Thyroid gland (tissue), 4 donors: ENCODE measurements at regions not wholly inside any gene's neighbourhood (a gene's known extent, or its start where the extent isn't known, plus 50 kb on each side); places are given as distances from the start of the nearest gene placed in this dataset.
"Not testable (repeated sequence)": the region's sequence is repeated elsewhere in the genome, so short reads cannot be mapped to it uniquely, and the experiment has no call there.

Experiments
- DNase-seq, 2 donors: peaks; one replicate each; pipeline ENCODE4 v3.0.0-alpha.2; 2019
- H3K27ac ChIP-seq, 3 donors: fragments of 200-600 bp; sonication (generic); 1 replicate in 2 of 3; 2 replicates in 1 of 3; pipeline ENCODE4 v1.5.1; 2016 to 2019; ENCODE audit warnings: mild to moderate bottlenecking in 1 of 3, moderate library complexity in 1 of 3
- H3K27me3 ChIP-seq: fragments of 200-600 bp; sonication (generic); one replicate; pipeline ENCODE4 v1.5.1; 2019
- H3K36me3 ChIP-seq, 2 donors: fragments of 200-600 bp; sonication (generic); one replicate each; pipeline ENCODE4 v1.5.1; 2016 to 2019
- H3K4me1 ChIP-seq, 2 donors: fragments of 200-600 bp; sonication (generic); one replicate each; pipeline ENCODE4 v1.5.1; 2017 to 2019
- H3K4me3 ChIP-seq, 3 donors: fragments of 200-600 bp; sonication (generic); replicated peaks in 1 of 3; 1 replicate in 2 of 3; 2 replicates in 1 of 3; pipeline ENCODE4 v1.5.1; 2016; ENCODE audit warnings: mild to moderate bottlenecking in 1 of 3
- H3K9me3 ChIP-seq: fragments of 200-600 bp; sonication (generic); one replicate; pipeline ENCODE4 v1.5.1; 2017
- CTCF ChIP-seq, 6 experiments: fragments of 200-600 bp in 3 of 6; fragments of 450-650 bp in 3 of 6; sonication (generic) in 3 of 6; IDR thresholded peaks; one replicate each; pipeline ENCODE4 v1.5.1; 2016 to 2019; ENCODE audit warnings: antibody characterized with exemption in 6 of 6, mild to moderate bottlenecking in 2 of 6, inconsistent platforms in 1 of 6, moderate library complexity in 1 of 6
- POLR2A ChIP-seq, 2 donors: fragments of 450-650 bp; IDR thresholded peaks; one replicate each; pipeline ENCODE4 v1.6.1; 2017; ENCODE audit warnings: antibody characterized with exemption in 2 of 2, mild to moderate bottlenecking in 2 of 2, moderate library complexity in 1 of 2
- WGBS, 2 donors: methylation state at CpG; one replicate each; pipeline ENCODE4 v1.1.5; 2017; 5-methylcytosine and 5-hydroxymethylcytosine counted together
- intact Hi-C: fragments of 100-400 bp; cut with DNase I; formaldehyde crosslinking; loops from one replicate; pipeline ENCODE4 v1.15.1; 2023

- H3K4me1 ChIP-seq = no peaks in the 10 kb centered on the region
- H3K36me3 ChIP-seq = no peaks in the 10 kb centered on the region
- 84 to 93% methylated on average over 3 of the region's 3 CpGs for WGBS, 2 donors
- no peak overlapping the region for H3K4me3 ChIP-seq
- no peak for DNase-seq
- intact Hi-C loops = no loop called here
- no peaks in the 10 kb centered on the region for H3K27me3 ChIP-seq
- H3K27ac ChIP-seq = no peak overlapping the region
- TF ChIP-seq POLR2A (IDR thresholded peaks at IDR 0.05) = no peak
- TF ChIP-seq CTCF (IDR thresholded peaks at IDR 0.05) = no peak
- H3K9me3 ChIP-seq = no peaks in the 10 kb centered on the region
Observed at GRCh38 chr2:122706757-122707223, 951.3 kb downstream of the TSN start.

- H3K9me3 ChIP-seq = no peaks in the 10 kb centered on the region
- no peaks in the 10 kb centered on the region for H3K27me3 ChIP-seq
- H3K36me3 ChIP-seq = no peaks in the 10 kb centered on the region
- WGBS, 2 donors = 84 to 90% methylated on average over 1 of the region's 1 CpG
- no peaks in the 10 kb centered on the region for H3K4me1 ChIP-seq
- TF ChIP-seq POLR2A (IDR thresholded peaks at IDR 0.05) (no peak), CTCF (IDR thresholded peaks at IDR 0.05) (no peak)
- no peak for DNase-seq
- H3K4me3 ChIP-seq = no peak overlapping the region
- intact Hi-C loops = no loop called here
- H3K27ac ChIP-seq = no peak overlapping the region
Observed at GRCh38 chr2:122707224-122707824, 951.9 kb downstream of the TSN start.

- Histone ChIP-seq H3K9me3 (no peaks in the 10 kb centered on the region), H3K4me3 (no peak overlapping the region), H3K27me3 (no peaks in the 10 kb centered on the region), H3K27ac (no peak overlapping the region), H3K4me1 (no peaks in the 10 kb centered on the region), H3K36me3 (no peaks in the 10 kb centered on the region)
- no peak for DNase-seq
- 59 to 64% methylated on average over 6 of the region's 6 CpGs for WGBS, 2 donors
- intact Hi-C loops = no loop called here
- no peak for TF ChIP-seq CTCF (IDR thresholded peaks at IDR 0.05)
- TF ChIP-seq POLR2A (IDR thresholded peaks at IDR 0.05) = no peak
Observed at GRCh38 chr2:122710049-122710448, 954.6 kb downstream of the TSN start.

- WGBS, 2 donors = 87 to 93% methylated on average over 2 of the region's 2 CpGs
- no peaks in the 10 kb centered on the region for H3K4me1 ChIP-seq
- no peak for DNase-seq
- no peaks in the 10 kb centered on the region for H3K9me3 ChIP-seq
- H3K27ac ChIP-seq = no peak overlapping the region
- H3K27me3 ChIP-seq = no peaks in the 10 kb centered on the region
- no peak overlapping the region for H3K4me3 ChIP-seq
- TF ChIP-seq POLR2A (IDR thresholded peaks at IDR 0.05) (no peak), CTCF (IDR thresholded peaks at IDR 0.05) (no peak)
- no peaks in the 10 kb centered on the region for H3K36me3 ChIP-seq
- intact Hi-C loops = no loop called here
Observed at GRCh38 chr2:122713800-122714199, 958.3 kb downstream of the TSN start.

- H3K9me3 ChIP-seq, H3K27me3 ChIP-seq, DNase-seq, H3K4me3 ChIP-seq, H3K36me3 ChIP-seq, H3K4me1 ChIP-seq, H3K27ac ChIP-seq, intact Hi-C loops: not testable (repeated sequence)
- WGBS, 2 donors = 100% methylated on average over 2 to 3 of the region's 4 CpGs
Observed at GRCh38 chr2:122720822-122721221, 965.4 kb downstream of the TSN start.
